Endothelial cell (in vitro differentiated cells): ENCODE measurements at regions not wholly inside any gene's neighbourhood (a gene's known extent, or its start where the extent isn't known, plus 50 kb on each side); places are given as distances from the start of the nearest gene placed in this dataset.

Experiments used
- DNase-seq: peaks from one replicate; pipeline ENCODE4 v3.0.0; 2021; ENCODE audit warnings: low spot score
- H3K27ac Mint-ChIP-seq: one replicate; pipeline ENCODE4 v1.8.0; 2021; ENCODE audit warnings: mixed read lengths, inconsistent platforms; ENCODE audit not compliant: unreplicated experiment
- H3K27me3 Mint-ChIP-seq: one replicate; pipeline ENCODE4 v1.8.0; 2021; ENCODE audit warnings: mild to moderate bottlenecking, moderate library complexity, mixed read lengths, inconsistent platforms; ENCODE audit not compliant: unreplicated experiment
- H3K36me3 Mint-ChIP-seq: one replicate; pipeline ENCODE4 v1.8.0; 2021; ENCODE audit warnings: mild to moderate bottlenecking, low read depth, mixed read lengths, inconsistent platforms; ENCODE audit not compliant: unreplicated experiment
- H3K4me1 Mint-ChIP-seq: one replicate; pipeline ENCODE4 v1.8.0; 2021; ENCODE audit warnings: mild to moderate bottlenecking, mixed read lengths, inconsistent platforms; ENCODE audit not compliant: unreplicated experiment
- H3K4me3 Mint-ChIP-seq: one replicate; pipeline ENCODE4 v1.8.0; 2021; ENCODE audit warnings: mild to moderate bottlenecking, mixed read lengths, inconsistent platforms; ENCODE audit not compliant: unreplicated experiment
- H3K9me3 Mint-ChIP-seq: one replicate; pipeline ENCODE4 v1.8.0; 2021; ENCODE audit warnings: mixed read lengths, inconsistent platforms; ENCODE audit not compliant: unreplicated experiment
- TF ChIP-seq, protein P1 (sequence below): fragments of 200-600 bp; sonication (generic); IDR thresholded peaks from one replicate; pipeline ENCODE4 v1.5.0; 2021; ENCODE audit warnings: antibody characterized with exemption; ENCODE audit not compliant: unreplicated experiment

DNA sequence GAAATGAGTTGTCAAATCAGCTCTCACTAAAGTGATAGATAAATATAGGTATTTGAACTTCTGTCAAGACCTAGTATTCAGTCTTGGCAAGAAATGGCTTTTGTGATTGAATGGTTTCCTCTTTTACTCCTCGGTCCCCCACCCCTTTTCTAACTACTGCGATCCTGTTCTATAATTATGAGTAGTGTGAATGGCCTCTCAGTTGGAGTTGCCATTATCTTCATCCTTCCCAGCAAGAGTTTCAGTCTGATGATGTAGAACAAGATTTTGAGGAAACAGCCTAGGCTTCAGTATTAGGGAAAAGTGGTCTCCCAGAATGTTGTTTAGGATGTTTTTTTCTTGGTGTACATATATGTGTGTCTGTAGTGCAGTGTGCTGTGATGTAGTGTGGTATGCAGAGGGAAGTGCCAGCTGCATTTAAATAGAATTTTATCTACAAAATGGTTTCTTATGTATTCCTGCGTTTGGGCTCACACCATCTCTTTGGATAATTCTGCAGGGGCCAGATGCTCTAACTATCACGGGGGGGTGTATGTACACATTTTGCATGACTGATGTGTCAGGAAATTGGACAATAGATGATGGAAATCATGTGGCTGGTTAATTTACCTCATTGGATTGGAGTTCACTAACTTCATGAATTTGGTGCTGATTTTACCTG lies 180.1 kb upstream of the MMS22L start:
- Mint-ChIP-seq H3K9me3 (no peaks in the 10 kb centered on the region), H3K36me3 (no peaks in the 10 kb centered on the region), H3K27me3 (no peaks in the 10 kb centered on the region), H3K4me1 (no peaks in the 10 kb centered on the region), H3K4me3 (no peak overlapping the region), H3K27ac (no peak overlapping the region)
- TF ChIP-seq, protein P1, sequence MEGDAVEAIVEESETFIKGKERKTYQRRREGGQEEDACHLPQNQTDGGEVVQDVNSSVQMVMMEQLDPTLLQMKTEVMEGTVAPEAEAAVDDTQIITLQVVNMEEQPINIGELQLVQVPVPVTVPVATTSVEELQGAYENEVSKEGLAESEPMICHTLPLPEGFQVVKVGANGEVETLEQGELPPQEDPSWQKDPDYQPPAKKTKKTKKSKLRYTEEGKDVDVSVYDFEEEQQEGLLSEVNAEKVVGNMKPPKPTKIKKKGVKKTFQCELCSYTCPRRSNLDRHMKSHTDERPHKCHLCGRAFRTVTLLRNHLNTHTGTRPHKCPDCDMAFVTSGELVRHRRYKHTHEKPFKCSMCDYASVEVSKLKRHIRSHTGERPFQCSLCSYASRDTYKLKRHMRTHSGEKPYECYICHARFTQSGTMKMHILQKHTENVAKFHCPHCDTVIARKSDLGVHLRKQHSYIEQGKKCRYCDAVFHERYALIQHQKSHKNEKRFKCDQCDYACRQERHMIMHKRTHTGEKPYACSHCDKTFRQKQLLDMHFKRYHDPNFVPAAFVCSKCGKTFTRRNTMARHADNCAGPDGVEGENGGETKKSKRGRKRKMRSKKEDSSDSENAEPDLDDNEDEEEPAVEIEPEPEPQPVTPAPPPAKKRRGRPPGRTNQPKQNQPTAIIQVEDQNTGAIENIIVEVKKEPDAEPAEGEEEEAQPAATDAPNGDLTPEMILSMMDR: no peak
- DNase-seq: no peak

DNA sequence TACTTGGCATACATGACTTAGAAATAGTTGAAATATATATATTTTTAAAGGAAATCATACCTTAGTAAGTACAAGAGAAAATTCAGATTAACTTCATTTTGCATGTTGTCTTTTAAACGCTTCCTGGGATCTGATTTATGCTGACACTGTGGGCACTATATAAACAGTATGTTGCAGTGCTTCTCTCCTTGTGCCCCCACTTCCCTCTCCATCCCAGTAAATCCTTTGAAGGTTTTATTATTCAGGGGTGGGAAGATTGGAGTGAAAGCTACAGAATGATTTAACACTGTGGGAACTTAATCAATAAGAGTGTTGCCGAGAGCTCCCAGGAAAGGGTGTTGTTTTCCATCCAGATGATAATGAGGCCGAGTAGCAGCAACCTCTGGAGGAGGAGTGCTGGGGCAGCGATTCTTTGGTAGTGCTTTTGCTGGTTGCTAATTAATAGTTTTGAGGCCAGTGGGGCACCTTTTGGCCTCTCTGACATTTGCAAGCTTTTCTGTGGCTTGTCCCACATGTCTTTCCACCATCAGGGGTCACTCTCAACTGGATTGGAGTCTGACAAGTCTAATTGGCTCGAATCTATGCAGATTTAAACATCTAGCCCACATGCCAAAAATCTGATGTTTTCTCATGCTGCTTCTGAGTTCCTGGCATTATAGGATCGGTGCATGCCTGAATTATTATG lies 183.0 kb upstream of the MMS22L start:
- Mint-ChIP-seq H3K27me3 (peaks cover 1% of the 10 kb centered on the region), H3K9me3 (no peaks in the 10 kb centered on the region), H3K36me3 (no peaks in the 10 kb centered on the region), H3K4me1 (no peaks in the 10 kb centered on the region), H3K4me3 (no peak overlapping the region), H3K27ac (no peak overlapping the region)
- TF ChIP-seq, protein P1: no peak
- no peak for DNase-seq

DNA sequence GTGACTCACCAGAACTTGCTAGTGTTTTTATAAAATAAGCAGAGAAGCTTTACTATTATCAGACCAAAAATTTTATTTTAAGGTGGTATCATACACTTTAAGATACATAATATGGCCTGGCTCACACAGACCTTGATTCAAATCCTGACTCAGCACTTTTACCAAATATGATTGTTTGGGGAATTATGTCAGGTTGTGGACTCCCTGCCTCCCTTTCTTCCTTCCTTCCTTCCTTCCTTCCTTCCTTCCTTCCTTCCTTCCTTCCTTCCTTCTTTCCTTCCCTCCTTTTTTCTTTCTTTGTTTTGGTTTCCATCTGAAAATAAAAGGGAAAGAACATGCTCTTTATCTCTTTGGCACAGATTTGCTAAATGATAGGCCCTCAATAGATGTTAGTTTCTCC lies 186.0 kb upstream of the MMS22L start:
- Mint-ChIP-seq H3K4me3 (no peak overlapping the region), H3K27ac (no peak overlapping the region), H3K36me3 (no peaks in the 10 kb centered on the region), H3K4me1 (no peaks in the 10 kb centered on the region), H3K27me3 (peaks cover 1% of the 10 kb centered on the region), H3K9me3 (no peaks in the 10 kb centered on the region)
- TF ChIP-seq, protein P1: no peak
- no peak for DNase-seq

DNA sequence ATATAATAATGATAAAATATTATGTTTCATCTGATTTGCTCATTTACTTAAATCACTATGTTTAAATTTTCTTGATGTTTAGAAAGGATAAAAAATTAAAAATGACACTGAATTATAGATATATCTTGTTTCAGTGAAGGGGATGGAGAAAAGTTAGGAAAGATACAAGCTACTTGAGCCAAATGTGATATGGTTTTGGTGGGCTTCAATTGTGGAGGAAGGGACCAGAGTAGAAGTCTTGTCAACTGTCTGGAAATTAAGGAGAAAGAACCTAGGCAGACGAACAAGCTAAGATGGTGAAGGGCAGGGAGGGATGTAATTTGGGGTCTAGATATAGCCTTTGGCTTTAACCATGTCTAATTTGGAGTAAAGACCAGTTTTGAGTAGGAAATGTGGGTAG lies 186.4 kb upstream of the MMS22L start:
- peaks cover 1% of the 10 kb centered on the region for H3K27me3 Mint-ChIP-seq

DNA sequence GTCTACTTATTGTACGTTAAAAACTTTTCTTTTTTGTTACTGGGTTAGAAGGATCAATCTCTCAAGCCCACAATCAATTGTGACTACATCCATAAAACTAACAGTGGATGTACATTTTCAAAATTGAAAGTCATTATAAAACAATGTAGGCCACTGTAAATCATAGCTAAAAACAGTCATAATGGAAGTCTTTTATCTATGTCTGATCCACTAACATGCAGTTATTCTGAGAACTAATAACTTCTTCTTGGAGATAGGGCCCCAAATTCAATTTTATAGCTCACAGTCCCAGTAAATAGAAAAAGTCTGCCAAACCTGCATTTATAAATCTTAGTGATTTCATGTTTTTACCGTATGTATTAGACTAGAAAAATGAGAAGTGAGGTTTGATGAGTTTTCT lies 187.3 kb upstream of the MMS22L start:
- Mint-ChIP-seq H3K9me3 (no peaks in the 10 kb centered on the region), H3K36me3 (no peaks in the 10 kb centered on the region), H3K27me3 (peaks cover 1% of the 10 kb centered on the region), H3K27ac (no peak overlapping the region), H3K4me1 (no peaks in the 10 kb centered on the region), H3K4me3 (no peak overlapping the region)
- DNase-seq: no peak
- TF ChIP-seq, protein P1: no peak

More for the DNA sequence above, 186.4 kb upstream of the MMS22L start:
- TF ChIP-seq, protein P1: no peak
- no peak for DNase-seq
- Mint-ChIP-seq H3K36me3 (no peaks in the 10 kb centered on the region), H3K4me1 (no peaks in the 10 kb centered on the region), H3K9me3 (no peaks in the 10 kb centered on the region), H3K4me3 (no peak overlapping the region), H3K27ac (no peak overlapping the region)
